WTC11 (cell line): ENCODE measurements at regions not wholly inside any gene's neighbourhood (a gene's known extent, or its start where the extent isn't known, plus 50 kb on each side); places are given as distances from the start of the nearest gene placed in this dataset.

Experiments
- ETV6 ChIP-seq: sonication (generic); formaldehyde crosslinking; IDR thresholded peaks from 2 replicates; pipeline ENCODE4 v1.8.1; 2022; ENCODE audit warnings: mild to moderate bottlenecking, missing genetic modification reagents
- NR2C2 ChIP-seq: sonication (generic); formaldehyde crosslinking; IDR thresholded peaks from 2 replicates; pipeline ENCODE4 v1.8.0; 2022; ENCODE audit warnings: mild to moderate bottlenecking, missing genetic modification reagents
- ZNF671 ChIP-seq: fragments of 250-450 bp; sonication (Bioruptor Pico); IDR thresholded peaks from 2 replicates; pipeline ENCODE4 v1.8.0; 2021; ENCODE audit warnings: mild to moderate bottlenecking
- TF ChIP-seq, protein P1 (sequence below): sonication (generic); formaldehyde crosslinking; IDR thresholded peaks from 2 replicates; pipeline ENCODE4 v1.8.0; 2022; ENCODE audit warnings: mild to moderate bottlenecking, missing genetic modification reagents

DNA sequence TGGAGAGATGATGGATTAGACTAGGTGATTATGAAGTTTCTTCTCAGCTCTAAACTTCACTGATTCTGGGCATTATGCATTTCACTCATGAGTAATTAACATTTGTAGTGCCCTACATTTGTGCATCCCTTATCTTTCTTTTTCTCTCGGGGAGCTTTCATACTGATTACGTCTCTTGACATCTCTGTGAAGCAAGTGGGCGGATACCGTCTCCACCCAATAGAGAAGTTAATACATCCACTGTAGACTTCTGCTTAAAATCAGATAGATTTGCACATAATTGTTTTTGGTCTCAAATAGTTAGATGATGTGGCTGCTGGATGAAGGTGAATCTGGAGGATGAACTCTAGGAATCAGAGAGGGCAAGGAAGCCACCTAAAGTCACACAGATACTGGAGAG lies 653.6 kb upstream of the EEF2KMT start:
- no peak for TF ChIP-seq NR2C2 (CRISPR knock-in tag)
- no peak for TF ChIP-seq ETV6
- TF ChIP-seq, protein P1, sequence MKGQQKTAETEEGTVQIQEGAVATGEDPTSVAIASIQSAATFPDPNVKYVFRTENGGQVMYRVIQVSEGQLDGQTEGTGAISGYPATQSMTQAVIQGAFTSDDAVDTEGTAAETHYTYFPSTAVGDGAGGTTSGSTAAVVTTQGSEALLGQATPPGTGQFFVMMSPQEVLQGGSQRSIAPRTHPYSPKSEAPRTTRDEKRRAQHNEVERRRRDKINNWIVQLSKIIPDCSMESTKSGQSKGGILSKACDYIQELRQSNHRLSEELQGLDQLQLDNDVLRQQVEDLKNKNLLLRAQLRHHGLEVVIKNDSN (CRISPR knock-in tag), result no peak
- TF ChIP-seq ZNF671 (CRISPR knock-in tag), result no peak
